CD4-positive, alpha-beta T cell (primary cell): ENCODE measurements at regions not wholly inside any gene's neighbourhood (a gene's known extent, or its start where the extent isn't known, plus 50 kb on each side); places are given as distances from the start of the nearest gene placed in this dataset.

Experiments
- ATAC-seq: fragments of 200-7000 bp; cut with Tn5 transposase; one replicate; pipeline ENCODE4 v1.10.0; 2022; ENCODE audit warnings: mild to moderate bottlenecking; ENCODE audit not compliant: poor library complexity
- CTCF ChIA-PET: fragments of 350-600 bp; sonication (Branson Sonifier 250); formaldehyde crosslinking; loops from one replicate; lab custom pipeline; 2021; ENCODE audit warnings: antibody characterized with exemption, inconsistent platforms; lab: Charles Lee
- POLR2A ChIA-PET: fragments of 350-600 bp; sonication (Branson Sonifier 250); formaldehyde crosslinking; loops from one replicate; lab custom pipeline; 2021; ENCODE audit warnings: antibody characterized with exemption, inconsistent platforms; lab: Charles Lee
- DNase-seq, 14 experiments: peaks; one replicate each; pipeline ENCODE4 v3.0.0-alpha.2; 2013 to 2020; ENCODE audit warnings: mixed read lengths in 2 of 14
- H3K27ac ChIP-seq, 2 donors: one replicate each; pipeline versions ENCODE4 v1.5.1 to v1.7.0; 2013; ENCODE audit warnings: low read length in 2 of 2, low read depth in 1 of 2, mild to moderate bottlenecking in 1 of 2
- H3K27me3 ChIP-seq, 2 experiments: 1 replicate in 1 of 2; 2 replicates in 1 of 2; pipeline versions ENCODE4 v1.6.1 to v1.7.0; 2013; ENCODE audit warnings: low read length in 2 of 2, control low read depth in 1 of 2, mild to moderate bottlenecking in 1 of 2, moderate library complexity in 1 of 2; ENCODE audit not compliant: insufficient read depth in 2 of 2, control insufficient read depth in 1 of 2
- H3K36me3 ChIP-seq: one replicate; pipeline ENCODE4 v1.6.1; 2013; ENCODE audit warnings: low read length, control low read depth; ENCODE audit not compliant: insufficient read depth
- H3K4me1 ChIP-seq: one replicate; pipeline ENCODE4 v1.6.1; 2013; ENCODE audit warnings: low read length, control low read depth; ENCODE audit not compliant: insufficient read depth
- H3K4me3 ChIP-seq: one replicate; pipeline ENCODE4 v1.5.1; 2013; ENCODE audit warnings: mild to moderate bottlenecking, low read length, moderate library complexity
- H3K9me3 ChIP-seq, 2 experiments: 1 replicate in 1 of 2; 2 replicates in 1 of 2; pipeline versions ENCODE4 v1.6.1 to v1.7.0; 2013; ENCODE audit warnings: low read length in 2 of 2, mild to moderate bottlenecking in 2 of 2, control low read depth in 1 of 2, moderate library complexity in 1 of 2; ENCODE audit not compliant: control insufficient read depth in 1 of 2, insufficient read depth in 1 of 2
- H3K27ac Mint-ChIP-seq: one replicate; pipeline ENCODE4 v1.8.0; 2020; ENCODE audit warnings: mixed read lengths
- H3K27me3 Mint-ChIP-seq: one replicate; pipeline ENCODE4 v1.8.0; 2021; ENCODE audit warnings: mixed read lengths
- H3K36me3 Mint-ChIP-seq: one replicate; pipeline ENCODE4 v1.8.0; 2021; ENCODE audit warnings: low read depth, mixed read lengths
- H3K4me1 Mint-ChIP-seq: one replicate; pipeline ENCODE4 v1.8.0; 2021; ENCODE audit warnings: low read depth, mixed read lengths
- H3K4me3 Mint-ChIP-seq: one replicate; pipeline ENCODE4 v1.8.0; 2020; ENCODE audit warnings: mild to moderate bottlenecking, mixed read lengths
- H3K9me3 Mint-ChIP-seq: one replicate; pipeline ENCODE4 v1.8.0; 2020; ENCODE audit warnings: mixed read lengths
- CTCF ChIP-seq: fragments of 200-600 bp; IDR thresholded peaks from one replicate; pipeline ENCODE4 v1.8.0; 2022; ENCODE audit warnings: antibody characterized with exemption, mild to moderate bottlenecking
- intact Hi-C, 2 experiments: fragments of 100-400 bp; cut with DNase I in 1 of 2; cut with micrococcal nuclease in 1 of 2; formaldehyde crosslinking; loops; one replicate each; pipeline versions ENCODE4 v1.15.1 to v1.9.0; 2023 to 2025; cut with DNase I, micrococcal nuclease

GRCh38 chr10:94059178-94059883, 65.6 kb downstream of the PLCE1 start:
- Histone ChIP-seq H3K4me3 (no peak overlapping the region), H3K27ac (no peak overlapping the region), H3K36me3 (no peaks in the 10 kb centered on the region), H3K4me1 (no peaks in the 10 kb centered on the region), H3K9me3 (no peaks in the 10 kb centered on the region), H3K27me3 (no peaks in the 10 kb centered on the region)
- H3K36me3 Mint-ChIP-seq, result no peaks in the 10 kb centered on the region
- intact Hi-C loops, result no loop called here
- peaks cover 1% of the 10 kb centered on the region for H3K9me3 Mint-ChIP-seq
- no peaks in the 10 kb centered on the region for H3K4me1 Mint-ChIP-seq
- ChIA-PET POLR2A (no interaction called here), CTCF (no interaction called here)
- H3K27me3 Mint-ChIP-seq, result no peaks in the 10 kb centered on the region
- ATAC-seq (no peak), DNase-seq (no peak)
- no peak overlapping the region for H3K4me3 Mint-ChIP-seq
- TF ChIP-seq CTCF, result no peak
- H3K27ac Mint-ChIP-seq, result no peak overlapping the region

GRCh38 chr10:94061026-94061425, 67.3 kb downstream of the PLCE1 start:
- Histone ChIP-seq H3K9me3 (no peaks in the 10 kb centered on the region), H3K27me3 (no peaks in the 10 kb centered on the region), H3K4me3 (no peak overlapping the region), H3K4me1 (no peaks in the 10 kb centered on the region), H3K27ac (no peak overlapping the region), H3K36me3 (no peaks in the 10 kb centered on the region)
- H3K4me1 Mint-ChIP-seq, result no peaks in the 10 kb centered on the region
- CTCF ChIA-PET, result no interaction called here
- H3K36me3 Mint-ChIP-seq, result no peaks in the 10 kb centered on the region
- POLR2A ChIA-PET, result no interaction called here
- H3K27ac Mint-ChIP-seq, result no peak overlapping the region
- peaks cover 4% of the 10 kb centered on the region for H3K27me3 Mint-ChIP-seq
- H3K4me3 Mint-ChIP-seq, result no peak overlapping the region
- H3K9me3 Mint-ChIP-seq, result no peaks in the 10 kb centered on the region
- intact Hi-C loops, result no loop called here
- no peak for DNase-seq
- ATAC-seq, result no peak
- no peak for TF ChIP-seq CTCF

- H3K36me3 ChIP-seq, result no peaks in the 10 kb centered on the region
- no peak for ATAC-seq
- intact Hi-C loops, result no loop called here
- H3K36me3 Mint-ChIP-seq, result no peaks in the 10 kb centered on the region
- H3K4me3 ChIP-seq, result no peak overlapping the region
- DNase-seq, result no peak
- CTCF ChIA-PET, result no interaction called here
- no peaks in the 10 kb centered on the region for H3K4me1 Mint-ChIP-seq
- no peaks in the 10 kb centered on the region for H3K9me3 ChIP-seq
- H3K9me3 Mint-ChIP-seq, result no peaks in the 10 kb centered on the region
- POLR2A ChIA-PET, result no interaction called here
- H3K27me3 ChIP-seq, result no peaks in the 10 kb centered on the region
- no peaks in the 10 kb centered on the region for H3K4me1 ChIP-seq
- no peak for TF ChIP-seq CTCF
- H3K27ac Mint-ChIP-seq, result no peak overlapping the region
- peaks cover 4% of the 10 kb centered on the region for H3K27me3 Mint-ChIP-seq
- no peak overlapping the region for H3K4me3 Mint-ChIP-seq
- H3K27ac ChIP-seq, result no peak overlapping the region
These were observed 68.9 kb downstream of the PLCE1 start for GRCh38 chr10:94062611-94063010.
